IPS-NIHi11 (cell line): ENCODE measurements at regions not wholly inside any gene's neighbourhood (a gene's known extent, or its start where the extent isn't known, plus 50 kb on each side); places are given as distances from the start of the nearest gene placed in this dataset.

Source experiments
- DNase-seq: peaks from one replicate; pipeline ENCODE4 v3.0.0; 2012; ENCODE audit warnings: mixed read lengths, low spot score

DNA sequence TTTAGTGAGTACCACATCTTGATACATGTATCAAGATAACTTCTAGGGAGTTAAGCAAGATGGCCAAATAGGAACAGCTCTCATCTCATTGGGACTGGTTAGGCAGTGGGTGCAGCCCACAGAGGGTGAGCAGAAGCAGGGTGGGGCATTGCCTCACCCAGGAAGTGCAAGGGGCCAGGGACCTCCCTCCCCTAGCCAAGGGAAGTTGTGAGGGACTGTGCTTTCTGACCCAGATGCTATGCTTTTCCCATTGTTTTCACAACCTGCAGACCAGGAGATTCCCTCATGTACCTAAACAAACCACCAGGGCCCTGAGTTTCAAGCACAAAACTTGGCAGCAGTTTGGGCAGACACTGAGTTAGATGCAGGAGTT lies 665.0 kb upstream of the CBLB start:
- DNase-seq, result no peak

GRCh38 chr3:106534206-106534605 lies 665.4 kb upstream of the CBLB start:
- DNase-seq, result no peak

GRCh38 chr3:106540743-106541142 lies 671.9 kb upstream of the CBLB start:
- DNase-seq, result no peak

GRCh38 chr3:106542101-106542769 lies 673.4 kb upstream of the CBLB start:
- no peak for DNase-seq

DNA sequence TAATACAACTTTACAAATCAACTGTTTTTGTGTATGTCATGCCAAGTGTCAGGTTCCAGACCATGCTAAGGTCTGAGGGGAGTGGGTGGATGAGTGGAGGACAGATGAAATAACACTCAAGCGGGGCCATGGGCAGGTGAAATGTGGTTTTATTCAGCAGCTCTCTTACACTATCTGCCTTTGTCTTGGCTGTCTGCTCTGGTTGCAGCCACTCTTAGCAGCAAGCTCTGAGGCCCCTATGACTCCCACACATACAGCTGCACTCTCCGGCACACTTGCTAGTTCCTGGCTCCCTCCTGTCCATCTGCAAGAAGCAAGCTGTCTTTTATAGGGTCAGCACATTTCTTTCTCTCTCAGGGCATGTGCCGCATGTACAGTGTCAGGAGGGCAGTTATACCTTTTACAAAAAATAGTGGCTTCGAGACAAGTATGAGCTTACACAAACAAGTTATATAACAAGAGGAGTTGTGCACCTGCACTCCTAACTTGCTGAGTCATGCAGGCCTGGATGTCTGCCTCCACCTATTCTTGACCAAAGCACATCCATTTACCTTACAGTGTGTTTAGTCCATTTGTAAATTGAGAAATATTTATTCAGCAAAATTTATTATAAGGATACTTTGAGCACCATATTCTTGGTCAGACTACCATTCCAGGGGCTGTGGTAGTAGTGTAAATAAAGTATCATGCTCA lies 683.7 kb upstream of the CBLB start:
- no peak for DNase-seq

DNA sequence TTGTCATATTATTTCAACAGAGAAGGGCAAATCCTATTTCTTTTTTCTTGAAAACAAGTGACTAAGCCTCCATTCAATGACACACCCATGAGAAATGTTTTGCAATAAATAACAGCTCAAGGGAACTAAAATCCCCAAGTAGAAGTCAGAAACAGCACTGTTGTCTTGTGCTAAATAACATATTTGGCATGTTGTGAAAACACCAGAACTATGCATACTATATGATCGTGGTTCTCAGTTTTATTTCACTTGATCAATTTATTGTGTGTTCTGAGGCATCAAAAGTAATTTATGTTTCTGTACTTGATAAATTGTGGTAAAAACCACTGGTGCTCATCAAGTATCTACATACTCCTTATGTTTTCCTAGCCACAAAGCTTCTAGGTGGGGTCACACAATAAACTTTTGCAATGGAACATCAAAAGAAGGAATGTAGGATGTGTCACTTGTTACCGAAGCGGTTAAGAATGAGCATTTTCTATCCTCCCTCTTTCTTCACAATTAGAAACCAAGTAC lies 691.7 kb upstream of the CBLB start:
- DNase-seq, result no peak

- DNase-seq, result peak; percentile 14
These were observed 697.5 kb upstream of the CBLB start for GRCh38 chr3:106566277-106566676.

- DNase-seq, result no peak
These were observed 701.6 kb upstream of the CBLB start for GRCh38 chr3:106570426-106570825.

GRCh38 chr3:106573605-106574004 lies 704.8 kb upstream of the CBLB start:
- no peak for DNase-seq

GRCh38 chr3:106575029-106575428 lies 706.2 kb upstream of the CBLB start:
- no peak for DNase-seq

- DNase-seq, result no peak
These were observed 708.4 kb upstream of the CBLB start for GRCh38 chr3:106577241-106577640.

- no peak for DNase-seq
These were observed 710.1 kb upstream of the CBLB start for GRCh38 chr3:106578911-106579310.

- no peak for DNase-seq
These were observed 713.3 kb upstream of the CBLB start for GRCh38 chr3:106582151-106582550.

DNA sequence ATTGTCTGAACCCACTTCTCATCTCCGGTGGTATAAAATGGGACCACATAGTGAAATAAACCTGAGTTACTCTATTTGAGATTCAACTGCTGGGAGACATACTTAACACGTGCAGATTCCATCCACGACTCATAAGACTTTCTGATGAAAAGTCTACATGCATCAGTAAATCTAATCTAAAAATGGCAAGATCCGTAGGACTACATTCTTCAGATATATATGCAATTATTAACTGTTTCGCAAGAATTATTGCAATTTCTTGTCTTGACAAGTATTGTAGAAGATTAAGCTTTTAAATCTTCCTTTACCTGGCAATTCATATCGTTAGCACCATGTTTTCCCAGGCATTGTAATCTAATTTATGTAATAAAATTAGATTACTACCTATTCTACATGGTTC lies 718.7 kb upstream of the CBLB start:
- DNase-seq, result no peak

DNA sequence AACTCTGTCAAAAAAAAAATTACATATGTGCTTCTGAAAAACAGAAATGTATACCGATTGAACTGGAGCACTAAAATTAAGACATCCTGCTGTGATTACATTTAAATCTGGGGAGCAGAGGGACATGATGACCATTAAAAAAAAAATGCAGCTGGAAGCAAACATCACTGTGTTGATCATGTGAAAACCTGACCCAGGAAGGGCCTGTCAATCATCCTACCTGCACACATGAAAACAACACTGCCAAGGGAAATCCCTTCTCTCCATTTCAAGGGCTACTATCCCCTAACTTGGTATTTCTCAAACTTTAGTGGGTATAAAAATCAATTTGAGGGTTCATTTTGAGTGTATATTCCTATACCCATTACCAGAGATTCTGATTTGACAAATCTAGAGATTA lies 719.9 kb upstream of the CBLB start:
- no peak for DNase-seq

- DNase-seq, result no peak
These were observed 720.6 kb upstream of the CBLB start for GRCh38 chr3:106589311-106589942.

GRCh38 chr3:106590216-106590615 lies 721.4 kb upstream of the CBLB start:
- no peak for DNase-seq

DNA sequence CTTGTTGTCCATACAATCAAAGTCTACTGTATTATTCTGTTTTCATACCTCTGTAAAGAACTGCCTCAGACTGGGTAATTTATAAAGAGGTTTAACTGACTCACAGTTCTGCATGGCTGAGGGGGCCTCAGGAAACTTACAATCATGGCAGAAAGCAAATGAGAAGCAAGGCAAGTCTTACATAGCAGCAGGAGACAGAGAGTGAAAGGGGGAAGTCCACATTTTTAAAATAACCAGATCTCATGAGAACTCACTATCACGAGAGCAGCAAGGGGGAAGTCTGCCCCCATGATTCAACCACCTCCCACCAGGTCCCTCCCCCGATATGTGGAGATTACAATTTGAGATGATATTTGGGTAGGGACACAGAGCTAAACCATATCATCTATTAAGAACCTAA lies 724.6 kb upstream of the CBLB start:
- no peak for DNase-seq

DNA sequence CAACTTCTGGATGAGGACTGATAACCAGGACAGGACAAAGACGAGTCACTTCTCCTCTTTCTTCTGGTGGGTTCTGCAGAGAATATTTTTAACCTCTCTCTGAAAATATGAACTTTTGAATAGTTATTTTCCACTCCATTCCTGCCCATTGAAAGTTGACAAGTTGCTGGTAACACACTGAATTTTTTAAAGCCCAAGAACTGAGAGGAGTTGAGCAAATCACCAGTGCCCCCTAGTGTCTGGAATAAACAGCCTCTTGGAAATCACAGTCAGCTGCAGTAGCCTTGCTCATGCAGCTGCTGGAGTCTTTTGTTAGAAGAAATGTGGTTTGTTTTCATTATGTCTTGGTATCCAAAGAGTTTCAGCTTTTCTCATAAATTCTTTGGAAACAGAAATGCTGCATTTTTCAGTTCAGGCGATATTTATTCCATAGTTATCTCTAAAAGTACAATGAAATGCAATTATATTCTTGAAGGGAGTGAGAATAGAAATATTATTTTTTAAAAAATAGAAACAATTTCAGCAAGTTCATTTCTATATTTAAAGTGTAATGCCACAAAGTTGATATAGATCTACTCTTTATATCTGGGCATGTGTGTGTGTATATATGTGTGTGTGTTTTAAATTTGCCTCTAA lies 741.0 kb upstream of the CBLB start:
- DNase-seq, result peak; percentile 59

- DNase-seq, result no peak
These were observed 741.6 kb upstream of the CBLB start for GRCh38 chr3:106610362-106610959.

DNA sequence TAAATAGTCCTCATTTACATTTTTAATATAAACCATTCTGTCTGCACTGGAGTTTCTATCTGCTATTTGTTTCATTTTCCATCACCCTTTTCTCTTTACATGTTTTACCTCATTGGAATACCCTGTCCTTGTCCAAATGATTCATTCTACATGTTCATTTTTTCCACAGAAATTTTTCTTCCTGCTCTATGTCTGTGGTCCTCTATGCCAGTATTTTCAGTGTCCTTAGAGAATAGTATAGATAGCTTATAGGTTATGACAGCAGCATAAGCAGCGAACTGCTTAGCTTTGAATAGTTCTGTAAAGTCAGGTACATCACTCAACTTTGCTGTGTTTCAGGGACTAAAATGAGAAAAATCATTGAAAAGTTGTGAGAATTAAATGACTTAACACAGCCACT lies 742.3 kb upstream of the CBLB start:
- DNase-seq, result no peak

GRCh38 chr3:106611841-106612240 lies 743.0 kb upstream of the CBLB start:
- DNase-seq, result no peak
